Left lung (tissue), 4 donors: ENCODE measurements at regions not wholly inside any gene's neighbourhood (a gene's known extent, or its start where the extent isn't known, plus 50 kb on each side); places are given as distances from the start of the nearest gene placed in this dataset.

ENCODE experiments used
- ATAC-seq: fragments of 200-7000 bp; cut with Tn5 transposase; one replicate; pipeline ENCODE4 v1.9.1; 2020; ENCODE audit warnings: moderate library complexity
- DNase-seq, 4 donors: peaks; one replicate each; pipeline ENCODE4 v3.0.0-alpha.2; 2013 to 2020
- H3K27ac ChIP-seq, 2 donors: fragments of 200-600 bp; sonication (generic) in 1 of 2; one replicate each; pipeline versions ENCODE4 v1.5.0 to v1.8.0; 2020 to 2021
- H3K27me3 ChIP-seq, 2 donors: fragments of 200-600 bp; sonication (generic) in 1 of 2; one replicate each; pipeline versions ENCODE4 v1.5.0 to v1.8.0; 2020 to 2021
- H3K36me3 ChIP-seq, 2 donors: fragments of 200-600 bp; sonication (generic) in 1 of 2; one replicate each; pipeline versions ENCODE4 v1.5.0 to v1.8.0; 2020 to 2021
- H3K4me1 ChIP-seq, 2 donors: fragments of 200-600 bp; one replicate each; pipeline ENCODE4 v1.8.0; 2021
- H3K4me3 ChIP-seq, 2 donors: fragments of 200-600 bp; sonication (generic) in 1 of 2; one replicate each; pipeline versions ENCODE4 v1.5.0 to v1.8.0; 2020 to 2021; ENCODE audit warnings: mild to moderate bottlenecking in 1 of 2
- H3K9me3 ChIP-seq, 2 donors: fragments of 200-600 bp; sonication (generic) in 1 of 2; one replicate each; pipeline versions ENCODE4 v1.5.0 to v1.8.0; 2020 to 2021
- CTCF ChIP-seq, 2 donors: fragments of 200-600 bp; sonication (generic) in 1 of 2; IDR thresholded peaks; one replicate each; pipeline versions ENCODE4 v1.5.0 to v1.8.0; 2021; ENCODE audit warnings: antibody characterized with exemption in 2 of 2
- intact Hi-C, 2 donors: fragments of 100-400 bp; cut with DNase I; formaldehyde crosslinking; loops; one replicate each; pipeline versions ENCODE4 v1.11.2 to v1.14.2; 2022
- donor health status: DM: no; HTN: yes; CAD: no.
- donor health status: DM: no; HTN: no; CAD: no.

DNA sequence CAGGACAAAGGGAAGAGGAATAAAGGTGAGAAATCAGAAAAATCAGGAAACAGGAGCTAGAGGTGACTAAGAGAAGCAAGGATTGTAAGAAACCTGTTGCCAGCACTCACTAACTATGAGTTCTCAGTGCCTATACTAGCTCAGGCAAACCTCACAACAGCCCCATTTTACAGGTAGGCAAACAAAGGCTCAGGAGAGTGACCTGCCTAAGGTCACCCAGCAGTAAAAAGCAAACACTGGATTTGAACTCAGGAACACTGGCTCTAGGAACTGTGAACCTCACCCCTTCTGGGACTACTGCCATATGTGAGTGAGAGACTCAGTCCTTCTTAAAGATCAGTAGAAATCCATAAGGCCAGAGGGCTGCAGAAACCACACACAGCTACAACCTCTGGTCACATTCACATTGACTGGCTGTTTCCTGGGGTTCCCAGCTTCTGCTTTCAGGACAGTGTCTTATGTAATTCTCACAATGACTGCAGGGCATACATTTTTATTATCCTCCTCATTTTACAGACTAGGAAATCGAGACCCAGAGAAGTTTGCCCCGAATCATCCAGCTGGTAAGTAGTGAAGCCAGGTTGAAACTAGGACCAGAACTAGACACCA is 80.7 kb upstream of the MAFB start:
- Histone ChIP-seq H3K27ac (no peak overlapping the region), H3K4me1 (peaks cover 0 to 24% of the 10 kb centered on the region in 2 donors), H3K36me3 (no peaks in the 10 kb centered on the region), H3K4me3 (no peak overlapping the region), H3K27me3 (peaks cover 0 to 8% of the 10 kb centered on the region in 2 donors), H3K9me3 (no peaks in the 10 kb centered on the region)
- no peak for DNase-seq
- TF ChIP-seq CTCF (IDR thresholded peaks at IDR 0.05), result no peak
- intact Hi-C loops, result no loop called here
- ATAC-seq, result peak; percentile 60

GRCh38 chr20:40770564-40771307 is 81.7 kb upstream of the MAFB start:
- no peak overlapping the region for H3K4me3 ChIP-seq
- H3K27me3 ChIP-seq, result peaks cover 0 to 8% of the 10 kb centered on the region in 2 donors
- peak in 2 of 4 donors; percentile 61 to 65 for DNase-seq
- TF ChIP-seq CTCF (IDR thresholded peaks at IDR 0.05), result no peak
- ATAC-seq, result peak; percentile 63
- H3K9me3 ChIP-seq, result no peaks in the 10 kb centered on the region
- intact Hi-C loops, result no loop called here
- H3K36me3 ChIP-seq, result no peaks in the 10 kb centered on the region
- no peak overlapping the region for H3K27ac ChIP-seq
- peaks cover 0 to 27% of the 10 kb centered on the region in 2 donors for H3K4me1 ChIP-seq

- H3K27me3 ChIP-seq, result peaks cover 0 to 8% of the 10 kb centered on the region in 2 donors
- no peak overlapping the region for H3K27ac ChIP-seq
- no peak for TF ChIP-seq CTCF (IDR thresholded peaks at IDR 0.05)
- DNase-seq (no peak), ATAC-seq (no peak)
- no peaks in the 10 kb centered on the region for H3K36me3 ChIP-seq
- intact Hi-C loops, result no loop called here
- no peaks in the 10 kb centered on the region for H3K9me3 ChIP-seq
- peaks cover 0 to 32% of the 10 kb centered on the region in 2 donors for H3K4me1 ChIP-seq
- H3K4me3 ChIP-seq, result no peak overlapping the region
These were observed 82.2 kb upstream of the MAFB start for GRCh38 chr20:40771308-40771610.

- DNase-seq (no peak), ATAC-seq (no peak)
- intact Hi-C loops, result no loop called here
- no peak for TF ChIP-seq CTCF (IDR thresholded peaks at IDR 0.05)
- H3K27me3 ChIP-seq, result peaks cover 0 to 8% of the 10 kb centered on the region in 2 donors
- H3K27ac ChIP-seq, result no peak overlapping the region
- peaks cover 0 to 38% of the 10 kb centered on the region in 2 donors for H3K4me1 ChIP-seq
- no peaks in the 10 kb centered on the region for H3K9me3 ChIP-seq
- no peaks in the 10 kb centered on the region for H3K36me3 ChIP-seq
- H3K4me3 ChIP-seq, result no peak overlapping the region
These were observed 82.9 kb upstream of the MAFB start for GRCh38 chr20:40771848-40772511.

GRCh38 chr20:40773376-40773775 is 84.3 kb upstream of the MAFB start:
- Histone ChIP-seq H3K9me3 (no peaks in the 10 kb centered on the region), H3K4me1 (peaks cover 0 to 50% of the 10 kb centered on the region in 2 donors), H3K27me3 (peaks cover 0 to 8% of the 10 kb centered on the region in 2 donors), H3K36me3 (no peaks in the 10 kb centered on the region), H3K4me3 (no peak overlapping the region), H3K27ac (no peak overlapping the region)
- ATAC-seq (no peak), DNase-seq (no peak)
- intact Hi-C loops, result no loop called here
- no peak for TF ChIP-seq CTCF (IDR thresholded peaks at IDR 0.05)
